ENCODE measurements at regions not wholly inside any gene's neighbourhood (a gene's known extent, or its start where the extent isn't known, plus 50 kb on each side); places are given as distances from the start of the nearest gene placed in this dataset.

- Histone ChIP-seq H3K9me3 (ENCODE audit: insufficient read depth, low read depth, low read length) (no peaks in the 10 kb centered on the region), H3F3A (ENCODE audit: low read depth) (no peaks in the 10 kb centered on the region), H3K9ac (ENCODE audit: low read depth, low read length, poor library complexity, severe bottlenecking) (no peak overlapping the region), H3K9me2 (replicated peaks; ENCODE audit: low read depth, low read length) (no peaks in the 10 kb centered on the region), H3K4me3 (ENCODE audit: low read length, poor library complexity, severe bottlenecking) (no peak overlapping the region), H3K4me1 (ENCODE audit: insufficient read depth, low read length, poor library complexity, severe bottlenecking) (no peaks in the 10 kb centered on the region), H2AFZ (ENCODE audit: low read length) (no peak overlapping the region), H3K36me3 (ENCODE audit: insufficient read depth, low read length) (no peaks in the 10 kb centered on the region), H3K4me2 (ENCODE audit: low read depth, low read length, poor library complexity, severe bottlenecking) (no peak overlapping the region), H4K20me1 (ENCODE audit: insufficient read depth, low read length, poor library complexity, severe bottlenecking) (no peaks in the 10 kb centered on the region), H3K27me3 (ENCODE audit: insufficient read depth, low read length, poor library complexity, severe bottlenecking) (no peaks in the 10 kb centered on the region), H3K79me2 (ENCODE audit: insufficient read depth, low read length) (no peaks in the 10 kb centered on the region)
- TF ChIP-seq CTCF (conservative IDR thresholded peaks at IDR 0.05; ENCODE audit: low read length) (no peak), EZH2phosphoT487 (IDR thresholded peaks at IDR 0.05; ENCODE audit: borderline replicate concordance) (no peak)
Observed at GRCh38 chr5:39775797-39776365, 351.1 kb upstream of the DAB2 start.

- H3K9me3 ChIP-seq (ENCODE audit: insufficient read depth, low read depth, low read length) = no peaks in the 10 kb centered on the region
- H3K4me3 ChIP-seq (ENCODE audit: low read length, poor library complexity, severe bottlenecking) = no peak overlapping the region
- no peaks in the 10 kb centered on the region for H3K36me3 ChIP-seq (ENCODE audit: insufficient read depth, low read length)
- H3K9ac ChIP-seq (ENCODE audit: low read depth, low read length, poor library complexity, severe bottlenecking) = no peak overlapping the region
- no peak for TF ChIP-seq EZH2phosphoT487 (IDR thresholded peaks at IDR 0.05; ENCODE audit: borderline replicate concordance)
- TF ChIP-seq CTCF (conservative IDR thresholded peaks at IDR 0.05; ENCODE audit: low read length) = no peak
- H3K9me2 ChIP-seq (replicated peaks; ENCODE audit: low read depth, low read length) = no peaks in the 10 kb centered on the region
- H3K27me3 ChIP-seq (ENCODE audit: insufficient read depth, low read length, poor library complexity, severe bottlenecking) = no peaks in the 10 kb centered on the region
- no peak overlapping the region for H3K4me2 ChIP-seq (ENCODE audit: low read depth, low read length, poor library complexity, severe bottlenecking)
- H4K20me1 ChIP-seq (ENCODE audit: insufficient read depth, low read length, poor library complexity, severe bottlenecking) = no peaks in the 10 kb centered on the region
- H3K4me1 ChIP-seq (ENCODE audit: insufficient read depth, low read length, poor library complexity, severe bottlenecking) = no peaks in the 10 kb centered on the region
- H3K79me2 ChIP-seq (ENCODE audit: insufficient read depth, low read length) = no peaks in the 10 kb centered on the region
- H3F3A ChIP-seq (ENCODE audit: low read depth) = no peaks in the 10 kb centered on the region
- no peak overlapping the region for H2AFZ ChIP-seq (ENCODE audit: low read length)
Observed at GRCh38 chr5:39775086-39775796, 350.5 kb upstream of the DAB2 start.

- Histone ChIP-seq H3K27me3 (ENCODE audit: insufficient read depth, low read length, poor library complexity, severe bottlenecking) (no peaks in the 10 kb centered on the region), H3K9me2 (replicated peaks; ENCODE audit: low read depth, low read length) (no peaks in the 10 kb centered on the region), H3K4me3 (ENCODE audit: low read length, poor library complexity, severe bottlenecking) (no peak overlapping the region), H3K9ac (ENCODE audit: low read depth, low read length, poor library complexity, severe bottlenecking) (no peak overlapping the region), H4K20me1 (ENCODE audit: insufficient read depth, low read length, poor library complexity, severe bottlenecking) (no peaks in the 10 kb centered on the region), H3K9me3 (ENCODE audit: insufficient read depth, low read depth, low read length) (no peaks in the 10 kb centered on the region), H2AFZ (ENCODE audit: low read length) (no peak overlapping the region), H3K4me1 (ENCODE audit: insufficient read depth, low read length, poor library complexity, severe bottlenecking) (no peaks in the 10 kb centered on the region), H3K36me3 (ENCODE audit: insufficient read depth, low read length) (no peaks in the 10 kb centered on the region), H3K4me2 (ENCODE audit: low read depth, low read length, poor library complexity, severe bottlenecking) (no peak overlapping the region), H3F3A (ENCODE audit: low read depth) (no peaks in the 10 kb centered on the region), H3K79me2 (ENCODE audit: insufficient read depth, low read length) (no peaks in the 10 kb centered on the region)
- no peak for TF ChIP-seq CTCF (conservative IDR thresholded peaks at IDR 0.05; ENCODE audit: low read length)
- TF ChIP-seq EZH2phosphoT487 (IDR thresholded peaks at IDR 0.05; ENCODE audit: borderline replicate concordance) = no peak
Observed at GRCh38 chr5:39774605-39775004, 349.8 kb upstream of the DAB2 start.

All from Loucy (cell line).